ENCODE measurements at regions not wholly inside any gene's neighbourhood (a gene's known extent, or its start where the extent isn't known, plus 50 kb on each side); places are given as distances from the start of the nearest gene placed in this dataset.

DNA sequence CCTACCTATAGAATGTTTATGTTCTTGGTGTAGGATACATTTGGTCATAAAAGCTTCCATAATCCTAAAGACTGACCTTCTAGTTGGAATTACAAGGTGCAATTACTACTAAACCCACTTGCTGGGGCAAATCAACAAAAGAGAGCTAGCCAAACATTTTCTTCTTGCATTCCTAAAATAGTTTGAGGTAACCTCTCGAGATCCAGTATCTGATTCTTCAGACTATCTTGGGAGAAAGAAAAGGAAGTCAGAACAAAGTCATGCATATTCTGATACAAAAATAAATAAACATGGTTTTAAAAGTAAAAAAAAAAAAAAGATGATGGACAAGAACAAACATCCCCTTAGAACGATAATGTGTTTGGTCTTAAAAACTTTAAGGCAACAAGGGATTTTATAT is 294.2 kb upstream of the RSPO3 start:
- Histone ChIP-seq H3K27ac (no peak overlapping the region), H3K27me3 (no peaks in the 10 kb centered on the region), H3K4me1 (no peaks in the 10 kb centered on the region), H3K4me3 (no peak overlapping the region), H3K9me3 (no peaks in the 10 kb centered on the region), H3K36me3 (ENCODE audit: low read depth, missing control alignments) (no peaks in the 10 kb centered on the region)
- intact Hi-C loops (cut with DNase I; ENCODE audit: low total_unique reads), result no loop called here
- no peak for DNase-seq
- TF ChIP-seq, protein P1, sequence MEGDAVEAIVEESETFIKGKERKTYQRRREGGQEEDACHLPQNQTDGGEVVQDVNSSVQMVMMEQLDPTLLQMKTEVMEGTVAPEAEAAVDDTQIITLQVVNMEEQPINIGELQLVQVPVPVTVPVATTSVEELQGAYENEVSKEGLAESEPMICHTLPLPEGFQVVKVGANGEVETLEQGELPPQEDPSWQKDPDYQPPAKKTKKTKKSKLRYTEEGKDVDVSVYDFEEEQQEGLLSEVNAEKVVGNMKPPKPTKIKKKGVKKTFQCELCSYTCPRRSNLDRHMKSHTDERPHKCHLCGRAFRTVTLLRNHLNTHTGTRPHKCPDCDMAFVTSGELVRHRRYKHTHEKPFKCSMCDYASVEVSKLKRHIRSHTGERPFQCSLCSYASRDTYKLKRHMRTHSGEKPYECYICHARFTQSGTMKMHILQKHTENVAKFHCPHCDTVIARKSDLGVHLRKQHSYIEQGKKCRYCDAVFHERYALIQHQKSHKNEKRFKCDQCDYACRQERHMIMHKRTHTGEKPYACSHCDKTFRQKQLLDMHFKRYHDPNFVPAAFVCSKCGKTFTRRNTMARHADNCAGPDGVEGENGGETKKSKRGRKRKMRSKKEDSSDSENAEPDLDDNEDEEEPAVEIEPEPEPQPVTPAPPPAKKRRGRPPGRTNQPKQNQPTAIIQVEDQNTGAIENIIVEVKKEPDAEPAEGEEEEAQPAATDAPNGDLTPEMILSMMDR (IDR thresholded peaks at IDR 0.05), result no peak
- no peak for TF ChIP-seq POLR2A (IDR thresholded peaks at IDR 0.05)
- WGBS, 2 donors, result 30 to 42% methylated on average over 2 of the region's 2 CpGs

DNA sequence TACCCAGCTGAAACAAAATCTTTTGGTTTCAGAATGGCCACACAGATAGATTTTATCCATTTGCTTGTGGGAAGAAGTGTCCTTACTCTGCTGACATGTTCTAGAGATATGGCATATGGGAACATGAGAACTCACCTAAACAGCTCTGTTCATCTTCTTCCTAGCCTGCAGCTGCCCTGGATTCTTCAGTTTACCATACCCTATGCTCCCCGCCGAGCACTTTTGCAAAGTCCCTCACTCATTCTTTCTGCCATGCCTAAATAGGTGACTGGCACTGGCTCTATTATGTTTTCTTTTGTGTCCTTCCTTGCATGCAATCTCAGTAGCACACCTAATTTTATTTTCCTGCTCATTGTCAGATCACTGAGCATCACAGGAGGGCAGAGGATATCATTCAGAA is 293.7 kb upstream of the RSPO3 start:
- WGBS, 2 donors, result 81 to 97% methylated on average over 2 of the region's 2 CpGs
- Histone ChIP-seq H3K4me1 (no peaks in the 10 kb centered on the region), H3K27ac (no peak overlapping the region), H3K27me3 (no peaks in the 10 kb centered on the region), H3K9me3 (no peaks in the 10 kb centered on the region), H3K36me3 (ENCODE audit: low read depth, missing control alignments) (no peaks in the 10 kb centered on the region), H3K4me3 (no peak overlapping the region)
- TF ChIP-seq, protein P1 (IDR thresholded peaks at IDR 0.05), result no peak
- no peak for TF ChIP-seq POLR2A (IDR thresholded peaks at IDR 0.05)
- no peak for DNase-seq
- intact Hi-C loops (cut with DNase I; ENCODE audit: low total_unique reads), result no loop called here

DNA sequence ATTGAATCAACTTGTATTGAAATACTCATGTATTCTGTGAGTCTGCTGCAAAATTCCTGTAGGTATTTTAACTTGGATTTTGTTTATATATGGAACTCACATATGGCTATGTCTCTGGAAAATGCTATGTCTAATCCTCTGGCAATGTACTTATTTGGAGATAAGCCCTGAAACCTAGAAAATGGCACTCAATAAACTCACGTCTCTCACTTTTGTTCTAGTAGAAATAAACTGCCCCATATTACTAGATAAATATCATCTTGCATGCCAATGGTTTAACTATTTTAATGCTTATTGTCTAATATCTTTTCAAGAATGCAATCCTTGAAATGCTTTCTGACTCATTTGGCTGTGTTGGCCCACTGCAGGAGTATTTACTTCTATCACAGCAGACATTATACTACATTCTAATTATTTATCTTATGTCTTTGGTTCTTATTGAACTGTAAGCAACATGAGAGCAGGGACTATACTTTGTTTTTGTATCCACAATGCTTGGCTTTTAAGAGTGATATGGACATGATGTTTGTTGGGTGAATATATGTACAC is 292.2 kb upstream of the RSPO3 start:
- TF ChIP-seq, protein P1 (IDR thresholded peaks at IDR 0.05), result no peak
- TF ChIP-seq POLR2A (IDR thresholded peaks at IDR 0.05), result no peak
- 76 to 92% methylated on average over 1 of the region's 1 CpG for WGBS, 2 donors
- Histone ChIP-seq H3K27ac (no peak overlapping the region), H3K9me3 (no peaks in the 10 kb centered on the region), H3K4me1 (no peaks in the 10 kb centered on the region), H3K27me3 (no peaks in the 10 kb centered on the region), H3K36me3 (ENCODE audit: low read depth, missing control alignments) (no peaks in the 10 kb centered on the region), H3K4me3 (no peak overlapping the region)
- DNase-seq, result no peak
- intact Hi-C loops (cut with DNase I; ENCODE audit: low total_unique reads), result no loop called here

DNA sequence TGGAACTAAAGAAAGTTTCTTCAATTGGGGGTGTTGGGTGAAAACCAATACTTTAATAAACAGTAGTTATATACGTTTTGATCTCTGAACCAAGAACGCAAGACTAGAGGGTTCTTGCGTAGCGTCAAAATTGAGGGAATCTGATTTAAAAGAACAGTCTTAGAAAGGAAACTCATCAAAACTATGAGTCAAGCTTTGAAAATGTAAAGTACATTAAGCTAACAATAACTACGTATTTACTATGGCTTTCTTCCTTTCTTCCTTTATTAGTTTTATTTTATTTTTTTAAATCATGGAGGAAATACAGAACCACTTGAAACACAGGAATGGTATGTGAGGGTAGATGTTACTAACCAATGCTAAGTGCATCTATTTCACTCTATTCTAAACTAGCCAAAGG is 287.0 kb upstream of the RSPO3 start:
- intact Hi-C loops (cut with DNase I; ENCODE audit: low total_unique reads), result no loop called here
- H3K27me3 ChIP-seq, result no peaks in the 10 kb centered on the region
- TF ChIP-seq, protein P1 (IDR thresholded peaks at IDR 0.05), result no peak
- TF ChIP-seq POLR2A (IDR thresholded peaks at IDR 0.05), result no peak
- no peak overlapping the region for H3K4me3 ChIP-seq
- DNase-seq, result no peak
- H3K4me1 ChIP-seq, result no peaks in the 10 kb centered on the region
- H3K36me3 ChIP-seq (ENCODE audit: low read depth, missing control alignments), result no peaks in the 10 kb centered on the region
- WGBS, 2 donors, result 70 to 84% methylated on average over 5 of the region's 5 CpGs
- no peaks in the 10 kb centered on the region for H3K9me3 ChIP-seq
- H3K27ac ChIP-seq, result no peak overlapping the region

DNA sequence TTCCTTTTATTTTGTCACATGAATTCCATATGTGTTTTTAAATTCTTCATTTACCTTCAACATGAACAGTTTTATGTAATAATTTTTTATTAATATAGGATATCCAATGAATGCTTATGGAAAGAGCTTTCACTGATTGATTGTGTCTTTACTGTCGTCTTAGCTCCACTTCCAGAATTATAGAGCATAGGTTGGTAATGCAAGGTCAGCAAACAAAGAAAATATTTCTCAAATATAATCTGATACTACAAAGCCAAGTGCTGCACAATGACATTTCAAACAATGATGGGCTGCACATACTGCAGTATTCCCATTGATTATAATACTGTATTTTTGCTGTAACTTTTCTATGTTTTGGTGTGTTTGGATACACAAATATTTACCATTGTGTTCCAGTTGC is 275.7 kb upstream of the RSPO3 start:
- TF ChIP-seq POLR2A (IDR thresholded peaks at IDR 0.05), result no peak
- TF ChIP-seq, protein P1 (IDR thresholded peaks at IDR 0.05), result no peak

More for the DNA sequence above, 275.7 kb upstream of the RSPO3 start:
- Histone ChIP-seq H3K9me3 (no peaks in the 10 kb centered on the region), H3K36me3 (ENCODE audit: low read depth, missing control alignments) (no peaks in the 10 kb centered on the region), H3K27me3 (no peaks in the 10 kb centered on the region), H3K4me1 (no peaks in the 10 kb centered on the region), H3K4me3 (no peak overlapping the region), H3K27ac (no peak overlapping the region)
- no peak for DNase-seq
- intact Hi-C loops (cut with DNase I; ENCODE audit: low total_unique reads), result no loop called here
- WGBS, 2 donors, result 64 to 70% methylated on average over 1 of the region's 1 CpG
